ENCODE measurements at regions not wholly inside any gene's neighbourhood (a gene's known extent, or its start where the extent isn't known, plus 50 kb on each side); places are given as distances from the start of the nearest gene placed in this dataset.
A peak's percentile ranks its signal among the peaks of the same experiment; 100 is the strongest.

GRCh38 chr16:51596247-51596646 lies 445.2 kb upstream of the SALL1 start:
- no peak for DNase-seq (ENCODE audit: low read depth, low spot score)

- DNase-seq (ENCODE audit: low read depth, low spot score): no peak
Observed at GRCh38 chr16:51592535-51593300, 441.6 kb upstream of the SALL1 start.

- DNase-seq (ENCODE audit: low read depth, low spot score): no peak
Observed at GRCh38 chr16:51592001-51592501, 441.0 kb upstream of the SALL1 start.

- no peak for DNase-seq (ENCODE audit: low read depth, low spot score)
Observed at GRCh38 chr16:51591480-51591879, 440.4 kb upstream of the SALL1 start.

- DNase-seq (ENCODE audit: low read depth, low spot score): no peak
Observed at GRCh38 chr16:51579652-51580360, 428.7 kb upstream of the SALL1 start.

- DNase-seq (ENCODE audit: low read depth, low spot score): no peak
Observed at GRCh38 chr16:51577621-51578303, 426.7 kb upstream of the SALL1 start.

GRCh38 chr16:51576498-51577195 lies 425.6 kb upstream of the SALL1 start:
- DNase-seq (ENCODE audit: low read depth, low spot score): no peak

GRCh38 chr16:51573191-51573590 lies 422.1 kb upstream of the SALL1 start:
- no peak for DNase-seq (ENCODE audit: low read depth, low spot score)

GRCh38 chr16:51569203-51569931 lies 418.3 kb upstream of the SALL1 start:
- DNase-seq (ENCODE audit: low read depth, low spot score): no peak

GRCh38 chr16:51567911-51568310 lies 416.8 kb upstream of the SALL1 start:
- no peak for DNase-seq (ENCODE audit: low read depth, low spot score)

GRCh38 chr16:51565184-51565583 lies 414.1 kb upstream of the SALL1 start:
- DNase-seq (ENCODE audit: low read depth, low spot score): no peak

- DNase-seq (ENCODE audit: low read depth, low spot score): no peak
Observed at GRCh38 chr16:51562891-51563290, 411.8 kb upstream of the SALL1 start.

- DNase-seq (ENCODE audit: low read depth, low spot score): no peak
Observed at GRCh38 chr16:51559901-51560300, 408.8 kb upstream of the SALL1 start.

GRCh38 chr16:51557670-51558069 lies 406.6 kb upstream of the SALL1 start:
- no peak for DNase-seq (ENCODE audit: low read depth, low spot score)

GRCh38 chr16:51556694-51557340 lies 405.7 kb upstream of the SALL1 start:
- DNase-seq (ENCODE audit: low read depth, low spot score): peak; percentile 78

GRCh38 chr16:51553910-51554309 lies 402.8 kb upstream of the SALL1 start:
- no peak for DNase-seq (ENCODE audit: low read depth, low spot score)

GRCh38 chr16:51553314-51553713 lies 402.2 kb upstream of the SALL1 start:
- no peak for DNase-seq (ENCODE audit: low read depth, low spot score)

- DNase-seq (ENCODE audit: low read depth, low spot score): no peak
Observed at GRCh38 chr16:51550800-51551347, 399.8 kb upstream of the SALL1 start.

- no peak for DNase-seq (ENCODE audit: low read depth, low spot score)
Observed at GRCh38 chr16:51549836-51550235, 398.8 kb upstream of the SALL1 start.

GRCh38 chr16:51545951-51546350 lies 394.9 kb upstream of the SALL1 start:
- no peak for DNase-seq (ENCODE audit: low read depth, low spot score)
